ENCODE measurements at regions not wholly inside any gene's neighbourhood (a gene's known extent, or its start where the extent isn't known, plus 50 kb on each side); places are given as distances from the start of the nearest gene placed in this dataset.

DNA sequence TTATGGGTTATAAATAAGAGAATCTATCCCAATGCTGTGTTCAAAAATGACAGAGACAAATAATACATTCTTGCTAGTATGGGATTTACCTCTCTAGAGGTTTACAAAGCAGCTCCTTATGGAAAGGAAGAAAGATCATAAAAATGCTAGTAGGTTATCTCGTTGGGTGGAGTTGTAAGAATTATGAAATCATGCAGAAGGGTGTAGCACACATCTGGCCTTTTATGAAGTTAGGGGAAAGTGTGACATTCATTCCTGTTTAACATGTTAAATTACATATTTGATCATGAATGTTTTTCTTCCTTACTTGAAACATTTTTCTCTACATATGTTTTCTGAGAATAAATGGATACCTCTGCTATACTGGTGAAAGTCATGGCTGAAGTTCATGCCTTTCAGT lies 414.2 kb downstream of the SH3GL2 start:
- TF ChIP-seq, protein P1, sequence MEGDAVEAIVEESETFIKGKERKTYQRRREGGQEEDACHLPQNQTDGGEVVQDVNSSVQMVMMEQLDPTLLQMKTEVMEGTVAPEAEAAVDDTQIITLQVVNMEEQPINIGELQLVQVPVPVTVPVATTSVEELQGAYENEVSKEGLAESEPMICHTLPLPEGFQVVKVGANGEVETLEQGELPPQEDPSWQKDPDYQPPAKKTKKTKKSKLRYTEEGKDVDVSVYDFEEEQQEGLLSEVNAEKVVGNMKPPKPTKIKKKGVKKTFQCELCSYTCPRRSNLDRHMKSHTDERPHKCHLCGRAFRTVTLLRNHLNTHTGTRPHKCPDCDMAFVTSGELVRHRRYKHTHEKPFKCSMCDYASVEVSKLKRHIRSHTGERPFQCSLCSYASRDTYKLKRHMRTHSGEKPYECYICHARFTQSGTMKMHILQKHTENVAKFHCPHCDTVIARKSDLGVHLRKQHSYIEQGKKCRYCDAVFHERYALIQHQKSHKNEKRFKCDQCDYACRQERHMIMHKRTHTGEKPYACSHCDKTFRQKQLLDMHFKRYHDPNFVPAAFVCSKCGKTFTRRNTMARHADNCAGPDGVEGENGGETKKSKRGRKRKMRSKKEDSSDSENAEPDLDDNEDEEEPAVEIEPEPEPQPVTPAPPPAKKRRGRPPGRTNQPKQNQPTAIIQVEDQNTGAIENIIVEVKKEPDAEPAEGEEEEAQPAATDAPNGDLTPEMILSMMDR (IDR thresholded peaks at IDR 0.05) = no peak
- TF ChIP-seq POLR2A (IDR thresholded peaks at IDR 0.05) = no peak

Measured in esophagus squamous epithelium (tissue), 4 donors.